A673 (cell line): ENCODE measurements at regions not wholly inside any gene's neighbourhood (a gene's known extent, or its start where the extent isn't known, plus 50 kb on each side); places are given as distances from the start of the nearest gene placed in this dataset.

Source experiments
- BruUV-seq: library from RNA; stranded (reverse); fragments of 400-500 nt; replicated peaks from 2 replicates; lab custom pipeline; 2021; lab: Mats Ljungman, UMichigan
- CTCF ChIA-PET: fragments of 300-600 bp; sonication (Branson Sonifier 250); formaldehyde crosslinking; loops from one replicate; lab custom pipeline; 2022; ENCODE audit warnings: antibody characterized with exemption; lab: Charles Lee
- POLR2A ChIA-PET: fragments of 300-600 bp; sonication (Branson Sonifier 250); formaldehyde crosslinking; loops from one replicate; lab custom pipeline; 2022; ENCODE audit warnings: antibody characterized with exemption; ENCODE audit not compliant: low non-redundant PET; lab: Charles Lee
- DNase-seq: peaks from one replicate; pipeline ENCODE4 v3.0.0-alpha.2; 2015; ENCODE audit warnings: low spot score
- H3K27ac ChIP-seq: fragments of 200-600 bp; sonication (generic); 2 replicates; pipeline ENCODE4 v1.5.1; 2016; ENCODE audit warnings: mixed run types, low read depth, mild to moderate bottlenecking, mixed read lengths, antibody characterized with exemption, low read length; ENCODE audit not compliant: poor library complexity, severe bottlenecking
- H3K27me3 ChIP-seq: fragments of 200-600 bp; sonication (generic); replicated peaks from 2 replicates; pipeline ENCODE4 v1.6.1; 2017; ENCODE audit warnings: mixed run types, low read depth, mild to moderate bottlenecking, mixed read lengths, antibody characterized with exemption, low read length; ENCODE audit not compliant: insufficient read depth, poor library complexity
- H3K36me3 ChIP-seq: fragments of 200-600 bp; sonication (generic); 2 replicates; pipeline ENCODE4 v1.6.1; 2016; ENCODE audit warnings: mixed run types, mild to moderate bottlenecking, mixed read lengths, antibody characterized with exemption, low read length; ENCODE audit not compliant: insufficient read depth, poor library complexity, severe bottlenecking
- H3K4me1 ChIP-seq: fragments of 200-600 bp; sonication (generic); 2 replicates; pipeline ENCODE4 v1.6.1; 2017; ENCODE audit warnings: mixed run types, mild to moderate bottlenecking, mixed read lengths, antibody characterized with exemption, low read length; ENCODE audit not compliant: insufficient read depth, poor library complexity, severe bottlenecking
- H3K4me3 ChIP-seq: fragments of 200-600 bp; sonication (generic); 2 replicates; pipeline ENCODE4 v1.5.1; 2016; ENCODE audit warnings: low read depth, mixed run types, mild to moderate bottlenecking, mixed read lengths, low read length; ENCODE audit not compliant: poor library complexity, severe bottlenecking
- H3K9me3 ChIP-seq: fragments of 200-600 bp; sonication (generic); 2 replicates; pipeline ENCODE4 v1.6.1; 2016; ENCODE audit warnings: mixed run types, low read depth, mild to moderate bottlenecking, mixed read lengths, antibody characterized with exemption, low read length; ENCODE audit not compliant: poor library complexity, severe bottlenecking
- EZH2 ChIP-seq: fragments of 200-600 bp; sonication (generic); IDR thresholded peaks from 2 replicates; pipeline ENCODE4 v1.6.1; 2017; ENCODE audit warnings: borderline replicate concordance, low read depth, mild to moderate bottlenecking, mixed read lengths, antibody characterized with exemption, low read length; ENCODE audit not compliant: poor library complexity, severe bottlenecking
- intact Hi-C: fragments of 100-400 bp; cut with micrococcal nuclease; formaldehyde crosslinking; loops from one replicate; pipeline ENCODE4 v1.10.0; 2022; ENCODE audit not compliant: unreplicated experiment
- TF ChIP-seq, protein P1 (sequence below): fragments of 300-800, 200-600 bp; sonication (generic); conservative IDR thresholded peaks from 2 replicates; pipeline ENCODE4 v1.5.1; 2017; ENCODE audit warnings: low read depth, mild to moderate bottlenecking, antibody characterized with exemption, low read length, moderate library complexity, mixed read lengths

- Histone ChIP-seq H3K36me3 (no peaks in the 10 kb centered on the region), H3K4me3 (no peak overlapping the region), H3K4me1 (peaks cover 7% of the 10 kb centered on the region), H3K27ac (no peak overlapping the region), H3K27me3 (no peaks in the 10 kb centered on the region), H3K9me3 (no peaks in the 10 kb centered on the region)
- ChIA-PET CTCF (no interaction called here), POLR2A (no interaction called here)
- intact Hi-C loops: no loop called here
- TF ChIP-seq, protein P1, sequence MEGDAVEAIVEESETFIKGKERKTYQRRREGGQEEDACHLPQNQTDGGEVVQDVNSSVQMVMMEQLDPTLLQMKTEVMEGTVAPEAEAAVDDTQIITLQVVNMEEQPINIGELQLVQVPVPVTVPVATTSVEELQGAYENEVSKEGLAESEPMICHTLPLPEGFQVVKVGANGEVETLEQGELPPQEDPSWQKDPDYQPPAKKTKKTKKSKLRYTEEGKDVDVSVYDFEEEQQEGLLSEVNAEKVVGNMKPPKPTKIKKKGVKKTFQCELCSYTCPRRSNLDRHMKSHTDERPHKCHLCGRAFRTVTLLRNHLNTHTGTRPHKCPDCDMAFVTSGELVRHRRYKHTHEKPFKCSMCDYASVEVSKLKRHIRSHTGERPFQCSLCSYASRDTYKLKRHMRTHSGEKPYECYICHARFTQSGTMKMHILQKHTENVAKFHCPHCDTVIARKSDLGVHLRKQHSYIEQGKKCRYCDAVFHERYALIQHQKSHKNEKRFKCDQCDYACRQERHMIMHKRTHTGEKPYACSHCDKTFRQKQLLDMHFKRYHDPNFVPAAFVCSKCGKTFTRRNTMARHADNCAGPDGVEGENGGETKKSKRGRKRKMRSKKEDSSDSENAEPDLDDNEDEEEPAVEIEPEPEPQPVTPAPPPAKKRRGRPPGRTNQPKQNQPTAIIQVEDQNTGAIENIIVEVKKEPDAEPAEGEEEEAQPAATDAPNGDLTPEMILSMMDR: no peak
- TF ChIP-seq EZH2: no peak
- no TSS peak for BruUV-seq
- DNase-seq: no peak
Measured at GRCh38 chr18:67633939-67634338, 117.4 kb upstream of the DSEL start.

GRCh38 chr18:67621906-67622305, 105.4 kb upstream of the DSEL start:
- Histone ChIP-seq H3K36me3 (no peaks in the 10 kb centered on the region), H3K4me1 (no peaks in the 10 kb centered on the region), H3K27ac (no peak overlapping the region), H3K27me3 (no peaks in the 10 kb centered on the region), H3K4me3 (no peak overlapping the region), H3K9me3 (no peaks in the 10 kb centered on the region)
- DNase-seq: no peak
- CTCF ChIA-PET: interaction anchor here (0.6 kb wide), 1 partner anchor 44 kb away, joined by 3 read pairs; no protein-coding TSS in a partner anchor
- intact Hi-C loops: no loop called here
- TF ChIP-seq, protein P1: no peak
- TF ChIP-seq EZH2: no peak
- POLR2A ChIA-PET: no interaction called here
- BruUV-seq: no TSS peak

DNA sequence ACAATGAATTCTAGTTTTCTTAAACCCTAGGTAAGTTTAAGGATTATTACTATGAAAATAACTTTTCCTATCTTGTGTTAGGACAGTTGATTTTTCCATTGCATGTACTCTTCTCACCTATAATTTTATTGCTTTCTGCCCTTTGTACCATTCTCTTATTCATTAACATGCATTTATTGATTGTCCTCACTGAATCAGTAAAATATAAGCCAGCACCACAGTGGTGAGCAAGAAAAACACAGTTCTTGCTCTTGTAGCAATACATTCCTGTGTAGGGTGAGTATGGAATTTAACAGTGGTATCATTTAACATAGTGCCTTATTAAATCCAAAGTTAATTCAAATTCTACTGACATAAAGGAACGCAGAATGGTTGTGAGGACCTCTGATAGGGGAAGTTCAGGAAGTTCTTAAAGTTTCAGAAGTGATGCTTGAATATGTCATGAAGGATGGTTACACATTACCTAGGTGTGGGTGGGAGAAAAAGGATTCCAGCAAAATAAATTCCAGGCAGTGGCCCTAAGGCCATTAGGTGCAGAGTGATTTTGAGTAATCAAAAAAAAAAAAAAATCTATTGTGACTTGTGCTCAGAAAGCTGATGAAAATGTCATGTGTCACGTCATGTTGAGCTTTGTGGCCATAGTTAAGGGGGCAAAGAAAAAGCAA, 104.7 kb upstream of the DSEL start:
- TF ChIP-seq EZH2: no peak
- TF ChIP-seq, protein P1: no peak
- ChIA-PET POLR2A (no interaction called here), CTCF (interaction anchor here (0.6 kb wide), 1 partner anchor 44 kb away, joined by 3 read pairs; no protein-coding TSS in a partner anchor)
- no peak for DNase-seq
- H3K36me3 ChIP-seq: no peaks in the 10 kb centered on the region
- BruUV-seq: no TSS peak
- H3K27ac ChIP-seq: no peak overlapping the region
- H3K9me3 ChIP-seq: no peaks in the 10 kb centered on the region
- H3K4me3 ChIP-seq: no peak overlapping the region
- intact Hi-C loops: no loop called here
- H3K27me3 ChIP-seq: no peaks in the 10 kb centered on the region
- H3K4me1 ChIP-seq: no peaks in the 10 kb centered on the region
